Activated gamma-delta T cell (primary cell): ENCODE measurements at regions not wholly inside any gene's neighbourhood (a gene's known extent, or its start where the extent isn't known, plus 50 kb on each side); places are given as distances from the start of the nearest gene placed in this dataset.

Source experiments
- DNase-seq: peaks from one replicate; lab custom pipeline; 2025; lab: John Stamatoyannopoulos, UW

DNA sequence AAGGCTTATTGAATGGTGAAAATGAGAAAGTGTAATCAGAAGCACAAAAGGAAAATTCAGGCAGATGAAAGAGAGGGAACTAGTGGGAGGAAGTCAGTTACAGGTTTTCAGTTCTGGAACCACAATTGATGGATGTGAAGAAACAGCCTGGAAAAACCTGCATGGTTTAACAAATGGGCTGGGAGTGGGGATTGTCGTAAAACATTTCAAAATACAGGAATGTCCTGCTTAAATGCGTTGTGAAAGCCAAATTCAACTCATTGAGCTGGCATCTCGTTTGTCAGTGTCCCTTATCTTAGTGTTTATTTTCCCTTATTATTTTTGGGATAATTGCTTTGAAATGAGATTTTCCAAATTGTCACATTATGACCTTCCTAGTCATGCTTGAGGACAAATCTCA lies 106.5 kb upstream of the RFC3 start:
- no peak for DNase-seq

DNA sequence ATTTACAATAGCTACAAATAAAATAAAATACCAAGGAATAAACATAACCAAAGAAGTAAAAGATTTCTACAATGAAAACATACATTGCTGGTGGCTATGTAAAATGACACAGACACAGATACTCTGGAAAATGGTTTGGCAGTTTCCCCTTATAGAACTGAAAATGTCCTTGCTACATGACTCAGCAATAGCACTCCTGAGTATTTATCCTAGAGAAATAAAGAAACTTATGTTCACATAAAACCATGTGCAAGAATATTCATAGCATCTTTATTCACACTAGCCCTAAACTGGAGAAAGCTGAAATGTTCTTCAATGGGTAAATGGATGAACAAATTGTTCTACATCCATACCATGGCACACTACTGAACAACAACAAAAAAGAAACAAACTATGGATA lies 100.2 kb upstream of the RFC3 start:
- DNase-seq, result no peak

DNA sequence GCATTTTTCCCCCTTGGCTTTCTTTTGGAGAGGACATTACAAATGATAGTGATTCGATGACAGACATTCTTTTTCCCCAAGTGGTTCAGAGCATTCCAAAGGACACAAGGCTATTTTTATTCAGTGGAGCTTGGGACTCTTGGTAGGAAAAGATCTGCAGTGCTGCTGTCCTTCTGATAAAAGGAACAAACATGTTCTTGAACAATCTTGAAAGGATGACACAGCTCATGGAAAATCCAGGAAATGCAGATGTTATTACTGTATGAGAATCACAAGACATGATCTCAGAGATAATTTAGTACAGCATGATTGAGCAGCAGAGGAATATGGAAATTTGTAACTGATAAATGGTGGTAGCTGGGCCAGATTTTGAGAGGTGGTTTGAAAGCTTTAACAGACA lies 96.2 kb upstream of the RFC3 start:
- DNase-seq, result no peak

DNA sequence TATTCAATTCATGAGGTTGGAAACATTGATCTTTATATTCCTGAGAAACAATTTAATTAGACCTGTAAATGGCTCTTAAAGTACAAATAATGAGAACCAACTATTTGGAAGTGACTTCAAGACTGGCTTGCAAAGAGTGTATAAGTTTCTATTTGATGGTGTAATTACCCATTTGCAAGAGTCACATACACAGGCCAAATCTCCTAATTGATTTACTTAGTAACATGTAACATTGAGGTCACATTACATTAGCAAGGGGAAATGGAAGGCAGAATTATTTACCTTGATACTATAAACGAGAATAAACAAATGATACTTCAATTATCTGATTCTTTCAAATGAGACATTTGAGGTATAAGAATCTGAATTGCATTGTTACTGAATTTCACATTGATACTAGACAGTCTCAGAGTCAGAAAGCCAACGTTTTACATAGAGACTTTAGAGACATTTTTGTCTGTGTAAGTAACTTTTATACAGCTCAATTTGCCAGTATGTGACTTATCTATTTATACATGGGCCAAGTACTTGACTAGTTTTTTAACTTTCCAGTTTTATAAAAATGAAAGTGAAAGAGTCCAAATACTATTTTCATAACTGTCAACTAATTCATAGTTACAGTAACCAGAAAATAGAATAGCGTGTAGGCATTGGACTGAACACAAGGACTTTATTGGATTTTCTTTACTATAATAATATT lies 95.6 kb upstream of the RFC3 start:
- no peak for DNase-seq

DNA sequence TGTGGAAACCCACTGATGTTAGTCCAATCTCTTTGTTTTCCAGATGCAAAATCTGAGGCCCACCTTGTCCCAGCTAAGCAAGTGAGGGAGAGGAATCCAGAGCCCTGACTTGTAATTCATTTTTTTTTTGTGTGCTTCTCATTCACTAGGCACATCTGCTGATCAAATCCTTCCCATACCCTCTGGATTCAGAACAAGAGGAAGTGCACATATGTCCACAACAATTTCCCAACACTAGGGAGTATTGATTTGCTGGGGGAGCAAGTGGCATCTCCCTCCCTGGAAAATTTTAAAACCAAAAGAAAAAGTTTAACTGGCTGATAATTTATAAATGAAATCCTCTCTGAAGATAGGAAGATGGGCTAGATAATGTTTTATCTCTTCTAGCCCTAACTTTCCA lies 94.6 kb upstream of the RFC3 start:
- DNase-seq, result no peak

DNA sequence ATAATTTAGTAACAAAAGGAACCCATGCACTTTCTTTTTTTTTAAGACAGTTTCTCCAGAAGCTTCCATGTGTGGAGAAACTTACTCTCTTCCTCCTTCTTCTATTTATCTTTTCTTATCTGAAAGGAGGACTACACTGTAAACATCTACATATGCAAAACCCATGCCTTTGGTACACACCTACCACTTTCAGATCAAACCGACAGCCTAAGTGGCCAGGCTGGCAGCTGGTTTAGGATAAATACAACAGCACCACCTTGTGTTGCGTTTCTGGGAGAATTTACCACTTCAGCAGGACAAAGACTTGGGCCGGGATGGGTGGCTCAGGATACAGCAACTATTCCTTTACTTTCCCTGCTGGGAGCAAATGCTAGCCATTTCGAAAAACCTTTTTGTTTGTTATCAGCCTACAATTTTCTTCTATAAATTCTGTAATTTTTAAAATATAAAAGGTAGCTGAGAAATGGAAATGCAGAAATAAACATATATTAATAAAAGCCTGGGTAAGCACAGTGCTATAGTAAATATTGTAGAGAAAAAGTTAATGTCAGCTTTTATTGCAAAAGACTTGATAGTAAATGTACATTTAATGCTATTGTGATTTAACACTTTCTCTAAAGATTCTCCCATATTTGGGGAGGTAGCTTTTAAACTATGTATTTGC lies 94.0 kb upstream of the RFC3 start:
- no peak for DNase-seq

DNA sequence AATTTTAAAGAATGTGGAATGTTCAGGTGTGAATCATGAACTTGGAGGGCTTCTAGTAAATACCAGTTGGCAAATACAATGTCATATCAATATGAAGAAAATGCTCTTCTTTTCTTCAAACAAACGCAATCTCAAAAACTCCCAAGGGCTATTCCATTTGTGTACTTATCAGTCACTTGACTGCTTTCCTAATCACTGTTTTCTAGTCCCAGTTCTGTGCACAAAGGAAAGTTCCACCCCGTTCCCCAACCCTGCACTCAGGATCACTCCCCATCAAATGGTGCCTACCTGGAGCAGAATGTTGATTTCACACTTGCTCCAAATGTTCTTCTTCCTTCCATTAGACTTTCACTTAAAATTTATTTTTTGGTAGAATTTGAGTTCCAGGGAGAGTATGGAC lies 92.6 kb upstream of the RFC3 start:
- DNase-seq, result no peak

DNA sequence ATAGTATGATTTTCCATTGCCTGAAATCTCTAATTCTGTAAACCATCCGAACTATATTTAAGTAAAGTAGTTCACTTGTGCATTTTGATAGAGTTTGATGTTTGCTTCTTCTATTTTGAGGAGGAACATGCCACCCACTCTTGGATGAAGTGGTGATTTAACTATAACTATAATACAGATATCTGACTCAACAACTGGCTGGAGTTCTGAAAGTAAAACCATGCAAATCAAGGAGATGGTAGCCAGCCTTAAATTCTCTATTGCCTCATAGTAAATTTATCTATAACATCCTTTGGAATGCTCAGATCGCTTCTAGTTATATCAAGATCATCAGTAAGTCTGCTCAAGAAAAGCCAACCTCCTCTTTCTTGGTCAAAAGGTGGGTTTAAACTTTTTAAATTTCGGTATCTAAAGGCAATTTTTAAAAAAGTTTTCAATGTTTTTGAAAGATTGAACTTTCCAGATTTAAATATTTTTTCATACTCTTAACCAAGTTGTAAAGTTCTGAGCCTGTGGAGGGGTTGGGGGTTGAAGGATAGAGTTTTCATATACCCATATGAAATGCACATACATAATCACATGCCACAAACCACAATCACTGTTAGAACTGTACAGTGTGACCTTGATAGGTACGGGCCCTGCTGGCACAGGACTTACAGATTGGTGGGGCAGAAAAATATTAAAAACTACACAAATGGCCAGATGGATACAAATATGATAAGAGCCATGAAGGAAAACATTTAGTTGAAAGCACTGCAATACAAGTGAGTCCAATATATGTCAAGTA lies 90.5 kb upstream of the RFC3 start:
- no peak for DNase-seq

DNA sequence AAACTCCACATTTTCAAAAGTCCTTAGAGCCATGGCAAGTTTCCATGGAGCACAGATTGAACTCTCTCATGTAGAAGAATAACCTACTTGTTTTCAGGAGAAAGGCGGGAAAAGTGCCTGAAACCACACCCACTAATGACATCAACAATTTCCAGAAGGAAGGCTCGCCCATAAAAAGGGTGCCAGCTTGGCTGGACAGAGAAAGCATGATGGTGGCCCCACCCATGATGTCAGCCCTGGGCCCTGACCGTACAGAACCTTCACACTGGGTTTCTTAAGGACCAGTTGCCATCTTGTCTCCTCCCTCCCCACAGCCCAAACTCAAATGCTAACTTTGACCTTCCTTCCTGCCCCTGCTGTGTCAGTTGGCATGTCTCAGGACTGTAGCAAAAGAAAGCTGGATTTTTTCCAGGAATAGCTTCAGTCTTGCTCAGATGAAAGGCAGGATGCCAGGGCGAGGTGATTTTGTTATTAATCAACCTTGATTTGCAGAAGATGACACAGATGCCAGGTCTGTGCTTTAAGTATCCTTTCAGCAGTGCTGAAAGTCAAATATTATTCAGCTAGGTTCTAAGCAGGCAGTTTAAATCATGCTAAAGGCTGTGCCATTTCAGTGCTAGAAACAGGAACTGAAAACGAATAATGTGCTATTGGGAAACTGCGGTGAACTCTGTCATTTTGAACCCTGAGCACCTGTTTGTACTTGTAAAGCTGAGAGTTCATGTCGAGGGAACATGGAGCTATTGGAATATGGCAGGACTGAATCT lies 89.5 kb upstream of the RFC3 start:
- no peak for DNase-seq

DNA sequence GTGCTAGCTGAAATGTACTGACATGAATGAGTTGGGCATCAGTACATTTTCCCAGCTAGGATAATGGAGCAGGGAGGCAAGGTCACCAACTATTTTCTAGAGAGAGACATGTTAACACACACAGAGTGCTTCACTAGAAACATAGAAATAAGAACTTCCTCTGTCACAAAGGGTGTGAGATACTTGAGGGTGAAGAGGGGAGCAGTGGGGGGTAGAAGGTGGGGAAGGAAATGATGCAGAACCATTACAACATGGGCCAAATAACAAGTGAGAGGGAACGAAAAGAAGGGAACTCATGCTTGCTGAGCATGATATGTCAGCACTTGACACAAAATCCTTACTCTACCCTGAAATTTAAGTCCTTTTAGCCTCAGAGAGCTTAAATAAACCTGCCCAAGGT lies 87.8 kb upstream of the RFC3 start:
- DNase-seq, result no peak

DNA sequence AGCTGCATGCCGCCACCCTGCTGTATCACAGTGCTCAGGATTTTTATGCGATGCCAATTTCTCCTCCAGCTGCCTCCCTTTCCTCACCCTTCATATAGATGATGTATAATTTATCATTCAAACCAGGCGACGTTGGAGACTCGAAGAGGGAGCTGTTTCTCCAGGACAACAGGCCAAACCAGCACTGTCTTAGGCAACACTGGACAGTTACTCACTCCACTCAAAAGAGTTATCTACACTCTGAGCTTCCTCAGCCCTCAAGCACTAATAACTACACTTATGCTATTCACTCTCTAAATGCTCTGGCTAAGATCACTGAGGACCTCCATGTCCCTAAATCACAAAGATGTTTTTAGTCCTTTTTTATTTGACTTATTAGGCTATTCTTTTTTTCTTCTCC lies 87.3 kb upstream of the RFC3 start:
- no peak for DNase-seq

DNA sequence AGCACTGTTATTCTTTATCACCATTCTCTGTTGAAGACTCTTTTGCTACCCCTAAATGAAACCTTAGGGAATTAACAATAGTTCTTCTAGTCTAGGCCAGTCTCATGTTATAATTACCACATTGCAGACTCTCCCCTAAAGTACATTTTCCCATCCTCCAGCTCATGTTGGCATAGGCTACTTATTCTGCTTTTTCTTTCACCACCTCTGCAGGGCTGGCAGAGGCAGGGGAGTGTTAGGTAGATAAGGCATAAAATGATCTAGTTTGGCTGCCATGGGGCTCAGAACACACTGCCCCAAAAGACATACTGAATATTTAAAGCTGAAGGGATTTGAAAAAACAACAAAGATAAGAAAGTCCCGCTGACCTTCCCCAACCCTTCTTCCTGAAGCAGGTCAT lies 82.7 kb upstream of the RFC3 start:
- DNase-seq, result no peak

DNA sequence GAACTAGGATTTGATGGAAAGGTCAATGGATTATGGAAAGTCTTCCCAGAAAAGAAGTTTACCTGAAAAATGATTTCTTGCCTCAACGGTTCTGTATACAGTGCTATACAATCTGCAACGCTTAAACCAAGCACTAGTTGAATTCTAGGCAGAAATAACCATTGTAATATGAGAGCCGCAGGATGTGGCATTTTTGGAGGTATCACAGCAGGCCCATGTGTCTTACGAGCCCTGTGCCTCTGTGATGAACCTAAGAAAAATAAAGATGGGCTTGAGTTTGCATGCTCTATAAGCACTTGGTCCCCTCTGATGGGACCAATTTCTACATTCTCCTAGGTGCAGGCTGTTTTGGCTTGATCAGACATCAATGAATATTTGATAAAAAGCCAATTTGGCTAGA lies 78.7 kb upstream of the RFC3 start:
- no peak for DNase-seq

DNA sequence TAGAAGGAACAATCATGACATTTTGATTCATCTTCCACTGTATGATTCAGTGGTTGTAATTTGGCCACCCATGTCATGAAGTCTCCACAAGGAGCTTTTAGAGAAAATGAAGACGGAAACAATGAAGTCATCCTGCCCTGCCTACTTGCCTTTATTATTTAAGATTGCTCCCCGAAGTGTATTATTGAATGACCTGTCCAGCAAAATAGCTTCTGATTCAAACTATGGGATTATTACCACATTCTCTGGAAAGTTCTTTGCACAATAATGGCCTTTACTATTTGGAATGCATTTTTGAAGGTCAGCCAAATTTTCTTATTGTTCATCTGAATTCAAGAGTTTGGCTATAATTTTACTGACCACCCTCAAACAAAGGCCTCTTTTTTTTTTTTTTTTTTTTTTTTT lies 77.8 kb upstream of the RFC3 start:
- DNase-seq, result no peak

DNA sequence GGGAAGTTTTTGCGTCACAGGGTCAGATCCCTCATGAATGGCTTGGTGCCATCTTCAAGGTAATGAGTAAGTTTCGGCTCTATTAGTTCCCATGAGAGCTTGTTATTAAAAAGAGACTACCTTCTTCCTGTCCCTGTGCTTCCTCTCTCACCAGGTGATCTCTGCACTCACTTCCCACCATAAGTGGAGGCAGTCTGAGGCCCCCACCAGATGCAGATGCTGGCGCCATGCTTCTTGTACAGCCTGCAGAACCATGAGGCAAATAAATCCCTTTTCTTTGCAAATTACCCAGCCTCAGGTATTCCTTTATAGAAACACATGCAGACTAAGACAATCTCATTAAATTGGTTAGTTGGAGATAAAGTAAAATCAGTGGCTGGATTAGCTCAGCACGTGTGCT lies 75.6 kb upstream of the RFC3 start:
- DNase-seq, result no peak

DNA sequence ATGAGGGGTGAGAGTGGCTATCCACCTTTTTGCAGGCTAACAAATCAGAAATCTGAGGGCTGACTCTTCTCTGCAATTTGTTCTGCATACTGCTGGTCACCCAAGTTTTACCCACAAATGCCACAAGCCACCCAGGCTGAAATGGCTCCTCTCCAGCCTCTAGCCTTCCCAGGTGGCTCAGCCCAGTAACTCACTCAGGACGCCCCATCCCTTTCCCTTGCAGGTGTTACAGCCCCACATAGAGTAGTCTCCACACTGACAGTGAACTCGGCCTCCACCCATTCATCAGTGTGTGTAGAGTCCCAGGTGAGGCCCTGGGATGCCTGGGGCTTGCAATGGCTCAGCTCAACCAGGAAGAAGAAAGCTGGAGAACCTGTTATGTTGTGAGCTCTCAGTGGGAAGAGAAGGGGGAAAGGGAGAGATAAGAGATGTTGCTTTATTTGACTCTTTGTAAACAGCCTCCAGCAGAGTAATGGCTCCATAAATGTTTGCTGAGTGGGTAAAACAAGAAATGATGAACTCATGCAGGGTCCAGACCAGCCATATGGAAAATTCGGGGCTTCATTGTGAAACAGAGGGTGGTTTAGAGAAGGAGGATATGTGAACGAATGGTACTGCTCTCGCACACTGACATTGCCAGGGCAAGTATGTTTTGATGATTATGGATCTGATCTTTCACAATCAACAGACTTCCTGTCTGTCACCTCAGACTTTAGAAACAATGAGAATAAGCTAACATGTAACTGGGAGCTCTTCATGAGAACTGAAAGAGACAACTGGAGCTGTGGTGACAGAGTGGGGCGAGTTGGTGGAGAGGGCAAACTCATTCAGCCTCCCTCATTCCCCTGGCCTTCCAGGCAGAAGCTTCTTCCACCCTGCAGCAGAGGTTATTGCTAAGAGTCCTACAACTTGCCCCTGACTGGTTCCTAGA lies 74.2 kb upstream of the RFC3 start:
- no peak for DNase-seq

DNA sequence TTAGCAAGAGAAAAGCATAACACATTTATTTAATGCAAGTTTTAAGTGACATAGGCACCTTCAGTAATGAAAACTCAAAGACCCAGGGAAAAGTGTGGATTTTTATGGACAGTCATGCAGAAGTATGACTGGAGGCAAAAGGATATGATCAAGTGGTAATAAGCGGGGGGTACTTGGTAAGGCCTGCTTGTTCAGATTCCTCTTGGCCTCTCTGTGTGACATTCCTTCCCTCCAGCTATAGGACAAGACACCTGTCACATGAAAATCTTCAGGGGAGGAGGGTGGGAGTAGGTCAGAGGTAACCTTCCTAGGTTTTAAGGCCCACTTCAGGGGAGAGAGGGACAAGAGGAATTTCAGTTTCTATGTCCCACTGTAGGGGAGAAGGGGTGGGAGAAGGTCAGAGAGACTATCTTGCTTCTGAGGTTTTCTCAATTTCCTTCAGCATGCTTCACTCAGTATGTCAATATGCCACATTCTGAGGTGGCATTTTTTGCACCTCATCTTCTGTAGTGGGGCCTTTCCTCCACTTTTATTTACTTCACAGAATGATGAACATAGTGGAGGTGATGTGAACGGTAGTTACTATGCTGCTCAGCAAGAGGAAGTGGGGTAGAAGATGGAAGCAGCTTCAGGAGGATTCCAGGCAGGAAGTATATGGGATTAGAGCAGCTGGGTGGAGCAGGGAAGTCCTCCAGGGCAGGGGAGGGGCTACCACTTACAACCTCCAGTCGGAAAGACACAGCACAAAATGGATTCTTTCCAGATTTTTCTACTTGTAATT lies 73.2 kb upstream of the RFC3 start:
- no peak for DNase-seq

DNA sequence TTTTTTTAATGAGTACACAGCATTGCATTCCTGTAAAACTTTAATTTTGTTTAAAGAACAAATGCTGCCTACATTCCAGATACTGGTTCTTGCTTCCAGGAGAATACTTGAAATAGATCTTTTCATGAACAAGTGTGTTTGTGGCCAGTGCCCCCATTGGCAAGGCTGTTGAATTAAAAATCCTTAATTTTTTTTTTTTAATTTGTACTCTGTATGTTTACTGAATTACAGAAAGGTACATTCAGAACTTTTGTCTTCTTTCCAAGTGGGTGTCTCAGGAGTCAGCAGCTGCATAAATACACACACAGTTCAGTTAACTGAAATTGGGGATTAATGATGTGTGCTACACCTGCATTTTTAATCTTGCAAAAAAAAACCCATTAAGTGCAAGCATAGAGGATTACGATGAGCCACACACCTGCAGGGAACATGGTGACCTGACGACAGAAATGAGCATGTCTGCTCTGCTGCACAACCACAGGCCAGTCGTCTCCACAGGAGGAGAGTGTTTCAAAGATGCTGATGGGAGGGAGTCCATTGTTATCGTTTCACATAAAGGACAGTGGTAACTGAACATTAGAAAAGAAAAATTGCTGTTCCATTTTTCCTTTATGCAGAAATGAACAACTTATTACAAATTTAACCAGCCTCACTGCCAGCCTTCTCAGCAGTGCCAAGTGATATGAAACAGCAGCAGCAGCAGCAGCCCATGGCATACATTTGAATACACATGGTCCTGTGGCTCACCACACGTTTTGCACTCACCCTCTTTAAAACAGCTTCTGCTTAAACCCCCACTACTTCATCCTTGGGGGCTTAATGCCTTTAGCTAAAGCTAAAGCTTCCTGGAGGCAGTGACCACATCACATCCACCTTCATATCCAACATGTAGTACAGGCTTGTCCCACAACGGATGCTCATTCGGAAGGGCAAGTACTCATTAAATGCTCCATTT lies 72.3 kb upstream of the RFC3 start:
- DNase-seq, result no peak

DNA sequence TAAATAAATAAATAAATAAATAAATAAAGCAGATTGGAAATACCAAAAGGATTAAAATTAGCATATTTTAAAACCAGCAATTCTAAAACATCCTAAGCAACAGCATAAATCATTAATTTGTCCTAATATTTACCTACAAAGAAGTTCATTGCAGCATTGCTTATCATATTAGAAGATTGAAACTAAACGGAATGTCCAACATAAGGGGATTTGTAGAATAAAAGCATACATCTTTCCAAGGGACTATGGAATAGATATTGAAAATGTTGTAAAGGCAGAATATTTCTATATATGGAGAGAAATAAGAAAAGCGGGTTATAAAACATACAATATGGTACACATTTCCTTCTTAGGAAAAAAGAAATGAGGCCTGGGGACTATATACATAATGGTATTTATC lies 71.1 kb upstream of the RFC3 start:
- no peak for DNase-seq
